GM21737 (cell line): ENCODE measurements at regions not wholly inside any gene's neighbourhood (a gene's known extent, or its start where the extent isn't known, plus 50 kb on each side); places are given as distances from the start of the nearest gene placed in this dataset.
"Not testable (repeated sequence)": the region's sequence is repeated elsewhere in the genome, so short reads cannot be mapped to it uniquely, and the experiment has no call there.

Source experiments
- ATAC-seq: cut with Tn5 transposase; IDR thresholded peaks from one replicate; pipeline ENCODE4 v1.9.1; 2021; ENCODE audit warnings: mild to moderate bottlenecking, moderate library complexity; ENCODE audit not compliant: unreplicated experiment

DNA sequence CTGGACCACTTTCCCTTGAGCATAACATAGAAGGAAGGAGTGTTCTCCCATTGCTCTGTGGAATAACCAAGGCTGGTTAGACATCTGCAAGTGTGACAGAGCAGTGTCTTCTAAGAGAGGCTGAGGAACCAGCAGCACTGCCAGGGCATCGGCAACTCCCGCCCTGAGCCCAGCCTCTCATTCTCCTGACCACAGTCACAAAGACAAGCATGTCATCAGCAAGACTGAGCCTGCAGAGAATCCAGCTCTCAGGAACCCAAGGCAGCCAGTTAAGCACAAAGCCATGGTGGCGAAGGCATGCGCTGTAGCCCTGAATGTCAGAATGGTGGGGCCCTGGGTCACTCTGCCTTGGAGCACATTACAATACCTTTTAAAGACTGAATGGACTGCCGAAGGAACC is 253.9 kb downstream of the AGTPBP1 start:
- no peak for ATAC-seq

DNA sequence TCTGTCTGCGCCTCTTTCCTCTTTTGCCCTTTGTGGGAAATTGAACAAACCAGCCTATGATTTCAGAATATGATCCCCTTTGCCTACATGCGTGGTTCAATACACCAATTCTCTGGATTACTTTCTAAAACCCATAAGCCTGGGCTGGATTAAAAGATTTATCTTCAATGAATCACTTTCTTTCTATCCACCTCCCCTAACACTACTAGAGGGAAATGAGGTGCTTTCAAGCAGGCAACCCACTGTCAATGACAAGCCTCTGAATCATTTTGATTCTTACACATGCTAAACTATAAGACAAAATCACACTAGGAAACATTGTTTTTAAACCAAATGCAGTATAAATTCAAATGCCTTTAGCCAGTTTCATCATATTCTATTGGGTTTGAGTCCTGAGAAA is 257.5 kb downstream of the AGTPBP1 start:
- no peak for ATAC-seq

DNA sequence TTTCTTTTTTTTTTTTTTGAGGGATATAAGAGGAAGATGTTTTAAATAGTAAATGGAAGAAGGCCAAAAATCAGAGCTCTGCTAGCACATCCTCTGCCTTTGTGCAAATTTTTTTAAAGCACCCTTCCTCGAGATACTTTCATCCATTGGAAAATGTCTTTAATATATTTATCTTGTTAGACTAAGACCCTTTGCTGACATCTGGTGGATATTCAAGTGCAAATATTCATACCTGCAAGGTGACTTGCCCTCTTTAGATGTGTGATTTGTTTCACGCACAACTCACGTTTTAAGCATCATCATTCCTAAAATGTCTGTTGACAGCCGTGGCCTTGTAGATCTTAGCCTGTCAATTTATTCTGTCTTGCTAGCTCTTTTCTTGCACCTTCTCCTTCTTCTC is 258.5 kb downstream of the AGTPBP1 start:
- no peak for ATAC-seq

DNA sequence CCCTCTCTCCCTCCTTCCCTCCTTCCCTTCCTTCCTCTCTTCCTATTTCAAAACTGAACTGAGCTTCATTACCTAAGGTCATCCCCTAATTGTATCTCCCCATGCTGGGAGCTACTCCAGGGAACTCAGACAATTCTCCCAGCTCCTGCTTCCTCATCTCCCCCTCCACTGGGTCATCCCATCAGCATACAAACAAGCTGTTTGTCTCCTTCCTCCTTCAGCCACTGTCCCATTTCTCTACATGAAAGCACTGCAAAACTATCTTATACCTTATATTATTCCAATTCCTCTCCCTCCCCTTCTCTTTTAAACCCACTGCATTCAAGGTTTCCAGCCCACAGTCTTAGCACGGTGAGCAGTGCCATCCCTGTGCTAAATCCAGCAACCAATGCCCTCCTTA is 262.4 kb downstream of the AGTPBP1 start:
- no peak for ATAC-seq

DNA sequence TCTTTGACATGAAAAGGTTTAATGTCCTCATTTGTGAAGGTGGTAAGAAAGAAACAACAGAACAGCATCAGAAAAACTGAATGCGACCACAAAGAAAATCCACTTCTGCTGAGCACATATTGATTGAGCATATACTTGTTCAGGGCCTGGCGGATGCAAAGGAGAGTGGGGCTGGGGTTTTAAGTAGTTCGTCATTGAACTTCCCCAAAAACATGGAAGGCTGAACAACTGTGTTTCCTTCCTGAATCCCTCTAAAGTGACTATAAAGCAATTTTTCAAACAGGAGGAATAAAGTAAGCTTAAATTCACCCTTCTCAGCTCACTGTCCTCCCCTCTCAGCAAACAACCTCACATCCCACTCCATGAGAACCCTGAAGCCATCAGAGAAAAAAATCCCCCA is 262.9 kb downstream of the AGTPBP1 start:
- no peak for ATAC-seq

DNA sequence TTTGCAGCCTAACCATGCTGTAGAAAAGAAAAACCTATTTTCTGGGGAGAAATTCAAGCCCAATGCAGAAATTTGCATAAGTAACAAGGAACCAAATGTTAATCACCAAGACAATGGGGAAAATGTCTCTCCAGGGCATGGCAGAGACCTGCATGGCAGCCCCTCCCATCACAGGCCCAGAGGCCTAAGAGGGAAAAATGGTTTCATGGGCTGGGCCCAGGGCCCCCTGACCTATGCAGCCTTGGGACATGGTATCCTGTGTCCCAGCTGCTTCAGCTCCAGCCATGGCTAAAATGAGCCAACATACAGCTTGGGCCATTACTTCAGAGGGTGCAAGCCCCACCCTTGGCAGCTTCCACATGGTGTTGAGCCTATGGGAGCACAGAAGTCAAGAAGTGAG is 266.9 kb downstream of the AGTPBP1 start:
- ATAC-seq: not testable (repeated sequence)

DNA sequence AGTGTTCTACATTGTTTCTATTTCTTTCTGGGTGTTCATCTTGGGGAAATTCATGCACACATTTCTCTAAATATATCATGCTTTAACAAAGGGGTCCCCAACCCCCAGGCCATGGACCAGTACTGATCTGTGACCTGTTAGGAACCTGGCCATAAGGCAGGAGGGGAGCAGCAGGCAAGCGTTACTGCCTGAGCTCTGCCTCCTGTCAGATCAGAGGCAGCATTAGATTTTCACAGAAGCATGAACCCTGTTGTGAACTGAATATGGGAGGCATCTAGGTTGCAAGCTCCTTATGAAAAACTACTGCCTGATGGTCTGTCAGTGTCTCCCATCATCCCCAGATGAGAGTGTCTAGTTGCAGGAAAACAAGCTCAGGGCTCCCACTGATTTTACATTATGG is 270.0 kb downstream of the AGTPBP1 start:
- no peak for ATAC-seq

DNA sequence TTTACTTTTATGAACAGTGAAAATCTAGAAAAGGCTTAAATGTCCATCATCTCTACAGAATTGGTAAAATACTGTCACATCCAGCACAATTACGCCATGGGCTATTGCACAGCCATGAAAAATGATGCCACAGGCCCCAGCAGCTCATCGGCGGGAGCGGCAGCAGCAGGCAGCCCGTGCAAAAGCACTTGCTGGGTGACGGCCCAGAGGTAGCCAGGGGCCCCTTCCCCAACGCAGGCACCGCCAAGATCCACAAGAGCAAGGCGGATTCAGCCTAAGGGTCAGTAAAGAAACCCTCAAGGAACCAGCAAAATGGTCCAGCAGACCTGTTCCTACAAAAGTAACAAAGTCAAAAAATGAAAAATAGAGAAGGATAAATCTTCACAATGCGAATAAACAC is 272.7 kb downstream of the AGTPBP1 start:
- ATAC-seq: no peak

DNA sequence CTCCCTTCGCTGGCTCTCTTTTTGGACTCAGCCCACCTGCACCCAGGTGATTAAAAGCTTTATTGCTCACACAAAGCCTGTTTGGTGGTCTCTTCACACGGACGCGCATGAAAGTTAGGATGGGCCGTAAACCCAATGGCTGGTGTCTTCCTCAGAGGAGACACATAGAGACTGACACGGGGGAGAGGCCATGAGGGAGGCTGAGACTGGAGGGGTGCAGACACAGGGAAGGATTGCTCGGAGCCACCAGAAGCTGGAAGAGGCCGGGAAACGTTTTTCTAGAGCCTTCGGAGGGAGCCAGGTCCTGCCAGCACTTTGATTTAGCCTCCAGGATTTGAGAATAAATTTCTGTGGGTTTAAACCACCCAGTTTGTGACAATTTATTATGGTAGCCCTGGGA is 274.9 kb downstream of the AGTPBP1 start:
- ATAC-seq: no peak

DNA sequence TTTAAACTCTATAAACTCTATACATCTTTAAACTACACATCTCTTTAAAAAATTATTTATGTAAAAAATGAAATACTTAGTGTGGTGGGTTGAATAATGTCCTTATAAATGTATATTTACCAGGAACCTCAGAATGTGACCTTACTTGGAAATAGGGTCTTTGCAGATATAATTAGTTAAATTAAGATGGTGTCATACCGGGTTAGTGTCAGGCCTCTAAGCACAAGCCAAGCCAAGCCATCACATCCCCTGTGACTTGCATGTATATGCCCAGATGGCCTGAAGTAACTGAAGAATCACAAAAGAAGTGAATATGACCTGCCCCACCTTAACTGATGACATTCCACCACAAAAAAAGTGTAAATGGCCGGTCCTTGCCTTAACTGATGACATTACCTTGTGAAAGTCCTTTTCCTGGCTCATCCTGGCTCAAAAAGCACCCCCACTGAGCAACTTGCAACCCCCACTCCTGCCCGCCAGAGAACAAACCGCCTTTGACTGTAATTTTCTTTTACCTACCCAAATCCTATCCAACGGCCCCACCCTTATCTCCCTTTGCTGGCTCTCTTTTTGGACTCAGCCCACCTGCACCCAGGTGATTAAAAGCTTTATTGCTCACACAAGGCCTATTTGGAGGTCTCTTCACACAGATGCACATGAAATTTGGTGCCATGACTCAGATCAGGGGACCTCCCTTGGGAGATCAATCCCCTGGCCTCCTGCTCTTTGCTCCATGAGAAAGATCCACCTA is 283.5 kb downstream of the AGTPBP1 start:
- not testable (repeated sequence) for ATAC-seq

DNA sequence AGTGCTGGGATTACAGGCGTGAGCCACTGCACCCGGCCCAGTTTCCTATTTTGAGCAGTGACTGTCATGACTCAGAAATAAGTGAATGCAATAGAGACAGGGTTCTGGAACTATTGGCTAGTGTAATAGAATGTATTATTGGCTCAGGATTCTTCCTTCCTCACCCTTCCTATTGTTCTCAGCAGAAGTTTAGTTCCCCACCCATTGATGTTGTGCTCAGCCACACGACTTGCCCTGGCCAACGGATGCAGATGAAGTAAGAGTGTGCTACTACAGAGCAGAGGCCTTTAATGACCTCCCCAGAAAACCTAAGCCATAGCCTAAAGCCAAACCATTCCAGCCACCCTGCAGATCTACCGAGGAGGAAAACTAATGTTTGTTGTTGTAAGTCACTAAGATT is 287.9 kb downstream of the AGTPBP1 start:
- no peak for ATAC-seq

DNA sequence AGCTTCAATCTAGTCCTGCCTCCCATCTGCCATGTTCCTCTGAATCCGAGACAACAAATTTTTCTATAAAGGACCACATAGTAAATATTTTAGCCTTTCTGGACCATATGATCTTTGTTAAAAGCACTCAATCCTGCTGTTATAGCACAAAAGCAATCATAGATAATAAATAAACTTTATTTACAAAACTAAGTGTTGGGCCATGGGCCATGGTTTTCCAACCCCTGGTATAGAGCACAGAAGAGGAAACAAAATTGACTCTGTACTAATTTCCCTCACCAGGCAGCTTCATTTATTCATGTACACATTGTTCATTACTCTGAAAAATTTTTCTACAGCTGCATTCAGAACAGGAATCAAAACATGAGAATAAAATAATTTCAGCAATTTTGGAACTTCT is 288.9 kb downstream of the AGTPBP1 start:
- no peak for ATAC-seq

DNA sequence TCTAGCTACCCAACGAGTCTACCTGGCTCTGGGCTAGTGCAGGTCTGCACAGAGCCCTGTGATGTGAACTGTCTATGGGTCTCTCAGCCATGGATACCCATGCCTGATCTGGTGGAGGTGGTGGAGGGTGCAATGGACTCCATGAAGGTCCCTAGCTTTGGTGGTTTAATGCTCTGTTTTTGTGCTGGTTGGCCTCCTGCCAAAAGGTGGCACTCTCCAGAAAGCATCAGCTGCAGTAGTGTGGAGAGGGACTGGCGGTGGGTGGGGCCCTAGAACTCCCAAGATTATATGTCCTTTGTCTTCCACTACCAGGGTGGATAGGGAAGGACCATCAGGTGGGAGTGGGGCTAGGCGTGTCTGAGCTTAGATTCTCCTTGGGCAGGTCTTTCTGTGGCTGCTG is 290.1 kb downstream of the AGTPBP1 start:
- ATAC-seq: no peak

DNA sequence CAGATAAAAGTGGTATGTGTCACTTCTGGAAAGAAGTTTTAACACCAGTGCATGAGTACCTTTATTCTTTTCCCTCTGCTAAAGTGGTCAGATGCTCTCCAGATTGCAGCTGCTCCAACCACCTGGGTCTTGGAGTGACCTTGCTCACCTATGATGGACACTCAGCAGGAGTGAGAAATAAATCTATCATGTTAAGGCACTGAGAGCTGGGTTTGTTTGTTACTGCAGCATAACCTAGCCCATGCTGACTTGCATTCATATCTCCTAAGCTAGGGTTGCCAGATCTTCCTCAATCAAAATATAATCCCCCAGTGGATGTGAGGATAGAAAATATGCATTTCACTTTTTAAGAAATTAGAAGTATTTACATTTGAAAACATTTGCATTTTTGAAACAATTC is 295.9 kb downstream of the AGTPBP1 start:
- no peak for ATAC-seq

DNA sequence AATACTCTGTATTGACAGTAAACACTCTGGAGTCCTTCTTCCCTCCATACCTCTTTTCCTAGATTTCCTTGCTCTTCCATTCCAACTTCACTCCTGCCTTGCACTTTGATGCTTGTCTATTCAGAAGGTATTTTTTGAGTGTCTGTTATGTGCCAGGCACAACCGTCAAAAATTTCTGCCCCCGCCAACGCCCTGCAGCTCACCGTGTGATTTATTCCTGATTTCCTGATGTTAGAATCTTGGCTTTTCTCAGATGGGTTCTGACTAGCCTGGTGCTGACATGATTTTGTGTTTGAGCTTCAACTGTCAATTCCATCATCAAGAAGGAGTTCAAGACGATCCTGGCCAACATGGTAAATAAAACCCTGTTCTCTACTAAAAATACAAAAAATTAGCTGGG is 297.5 kb downstream of the AGTPBP1 start:
- ATAC-seq: no peak

DNA sequence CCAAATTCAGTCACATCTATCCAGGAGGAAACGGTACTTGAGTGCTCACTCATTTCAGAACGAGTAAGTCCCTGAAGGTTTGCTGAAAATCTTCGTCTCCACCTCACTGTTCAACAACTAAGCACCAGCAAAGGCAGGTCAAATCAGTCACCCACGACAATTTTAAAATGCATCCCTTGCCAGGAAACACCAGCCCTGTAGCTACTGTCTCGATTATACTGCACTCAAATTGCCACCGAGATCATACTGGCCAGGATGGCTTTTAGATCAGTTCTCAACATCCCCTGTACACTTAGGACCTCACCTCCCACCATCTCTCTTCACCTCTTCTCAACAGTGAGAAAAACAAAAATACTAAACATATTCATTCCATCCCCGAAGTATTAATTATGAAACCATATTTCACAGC is 298.6 kb downstream of the AGTPBP1 start:
- ATAC-seq: no peak

DNA sequence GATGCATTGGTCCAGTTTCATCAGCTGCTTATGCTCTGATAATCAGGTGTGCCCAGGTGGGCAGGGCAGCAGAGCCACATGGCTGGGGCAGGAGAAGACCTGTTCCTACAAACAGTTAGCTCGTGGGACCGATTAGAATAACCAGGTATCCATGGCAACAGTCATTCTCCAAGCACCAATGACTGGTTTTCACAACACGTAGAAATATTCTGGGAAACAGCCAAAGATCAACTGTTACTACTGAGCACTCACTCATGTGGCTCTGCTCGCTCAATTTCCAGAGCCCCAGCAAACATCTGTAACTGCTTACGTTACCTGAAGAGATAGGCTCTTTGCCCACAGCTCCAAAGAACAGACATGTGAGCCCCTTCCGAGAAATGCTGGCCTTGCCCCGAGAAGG is 302.0 kb downstream of the AGTPBP1 start:
- ATAC-seq: no peak

DNA sequence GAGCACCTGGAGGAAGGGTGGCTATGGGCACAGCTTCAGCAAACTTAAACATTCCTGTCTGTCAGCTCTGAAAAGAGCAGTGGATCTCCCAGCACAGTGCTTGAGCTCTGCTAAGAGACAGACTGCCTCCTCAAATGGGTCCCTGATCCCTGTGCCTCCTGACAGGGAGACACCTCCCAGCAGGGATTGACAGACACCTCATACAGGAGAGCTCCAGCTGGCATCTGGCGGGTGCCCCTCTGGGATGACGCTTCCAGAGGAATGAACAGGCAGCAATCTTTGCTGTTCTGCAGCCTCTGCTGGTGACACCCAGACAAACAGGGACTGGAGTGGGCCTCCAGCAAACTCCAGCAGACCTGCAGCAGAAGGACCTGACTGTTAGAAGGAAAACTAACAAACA is 307.8 kb downstream of the AGTPBP1 start:
- ATAC-seq: not testable (repeated sequence)

DNA sequence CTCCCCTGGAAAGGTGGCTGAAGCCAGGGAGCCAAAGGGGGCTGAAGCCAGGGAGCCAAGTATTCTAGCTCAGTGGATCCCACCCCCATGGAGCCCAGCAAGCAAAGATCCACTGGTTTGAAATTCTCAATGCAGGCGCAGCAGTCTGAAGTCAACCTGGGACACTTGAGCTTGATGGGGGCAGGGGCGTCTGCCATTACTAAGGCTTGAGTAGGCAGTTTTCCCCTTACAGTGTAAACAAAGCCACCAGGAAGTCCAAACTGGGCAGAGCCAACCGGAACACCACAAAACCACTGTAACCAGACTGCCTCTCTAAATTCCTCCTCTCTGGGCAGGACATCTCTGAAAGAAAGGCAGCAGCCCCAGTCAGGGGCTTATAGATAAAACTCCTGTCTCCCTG is 308.2 kb downstream of the AGTPBP1 start:
- not testable (repeated sequence) for ATAC-seq

DNA sequence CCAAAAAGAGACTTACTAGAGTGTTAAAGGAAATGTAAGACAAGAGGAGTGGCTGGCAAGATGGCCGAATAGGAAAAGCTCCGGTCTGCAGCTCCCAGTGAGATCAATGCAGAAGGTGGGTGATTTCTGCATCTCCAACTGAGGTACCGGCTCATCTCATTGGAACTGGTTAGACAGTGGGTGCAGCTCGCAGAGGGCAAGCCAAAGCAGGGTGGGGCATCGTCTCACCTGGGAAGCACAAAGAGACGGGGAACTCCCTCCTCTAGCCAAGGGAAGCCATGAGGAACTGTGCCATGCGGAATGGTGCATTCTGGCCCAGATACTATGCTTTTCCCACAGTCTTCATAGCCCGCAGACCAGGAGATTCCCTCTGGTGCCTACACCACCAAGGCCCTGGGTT is 308.7 kb downstream of the AGTPBP1 start:
- ATAC-seq: no peak

DNA sequence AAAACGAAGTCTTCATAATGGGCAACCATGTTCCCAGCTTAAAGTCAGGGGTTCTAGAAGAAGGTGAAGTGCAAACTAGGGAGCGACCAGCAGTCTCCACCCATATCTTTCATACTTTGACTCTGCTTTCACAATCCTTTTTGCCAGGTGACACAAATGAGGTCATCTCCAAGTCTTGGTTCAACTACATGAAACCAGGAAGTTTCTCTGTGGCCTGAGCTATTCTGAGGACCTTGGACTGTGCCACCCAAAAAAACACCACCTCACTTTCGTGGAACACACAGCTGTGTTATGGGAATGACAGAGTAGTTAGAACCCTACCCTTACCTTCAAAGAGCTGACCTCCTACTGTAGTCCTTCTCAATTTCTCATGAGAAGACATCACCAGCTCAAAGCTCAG is 309.2 kb downstream of the AGTPBP1 start:
- ATAC-seq: no peak

DNA sequence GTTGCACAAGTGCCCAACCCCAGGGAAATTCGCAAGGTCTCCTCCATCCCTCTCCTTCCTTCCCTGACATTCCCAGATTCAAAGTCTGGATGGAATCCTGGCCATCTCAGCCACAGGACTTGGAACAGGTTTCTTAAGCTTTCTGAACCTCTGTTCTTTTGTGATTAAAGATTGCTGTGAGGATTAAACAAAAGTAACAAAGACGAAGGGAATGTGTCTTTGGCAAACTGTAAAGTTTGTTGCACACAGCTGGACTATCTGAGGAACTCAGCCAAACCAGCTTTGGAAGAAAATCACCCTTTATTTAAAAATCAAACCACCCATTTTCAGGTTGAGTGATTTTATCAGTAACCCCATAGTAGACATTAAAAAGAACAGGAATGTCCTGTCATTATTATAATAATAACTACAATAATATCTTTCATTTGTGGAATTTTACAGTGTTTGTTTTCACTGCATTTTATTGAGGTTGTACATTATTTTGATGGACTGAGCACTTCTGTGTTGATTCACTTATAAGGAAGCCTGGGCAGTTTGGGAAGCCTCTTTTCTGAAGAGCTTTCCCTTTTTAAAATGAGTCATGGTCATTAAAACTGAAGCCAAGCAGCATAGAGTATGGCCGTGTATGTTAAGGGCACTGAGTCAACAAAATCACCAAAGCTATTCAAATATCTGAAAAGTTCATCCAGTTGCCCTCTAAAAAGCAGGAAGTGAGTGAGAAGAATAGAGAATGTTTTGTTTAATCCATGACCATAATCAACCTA is 310.2 kb downstream of the AGTPBP1 start:
- no peak for ATAC-seq
